Keratinocyte (primary cell): ENCODE measurements at regions not wholly inside any gene's neighbourhood (a gene's known extent, or its start where the extent isn't known, plus 50 kb on each side); places are given as distances from the start of the nearest gene placed in this dataset.

Experiments
- DNase-seq: peaks from one replicate; pipeline ENCODE4 v3.0.0-alpha.2; 2011; ENCODE audit warnings: low read depth, missing footprints, low spot score
- FAIRE-seq: peaks from 2 replicates; lab custom pipeline; 2011; peaks lifted over from hg19 to GRCh38; lab: Jason Lieb, UNC
- H2AFZ ChIP-seq: 2 replicates; pipeline ENCODE4 v1.6.0; 2012; ENCODE audit warnings: low read length, control low read depth, inconsistent platforms; ENCODE audit not compliant: control insufficient read depth
- H3K27ac ChIP-seq: 2 replicates; pipeline ENCODE4 v1.5.1; 2011; ENCODE audit warnings: low read length; ENCODE audit not compliant: control insufficient read depth, insufficient read depth
- H3K27me3 ChIP-seq: 3 replicates; pipeline ENCODE4 v1.6.0; 2011; ENCODE audit warnings: low read length; ENCODE audit not compliant: control insufficient read depth, insufficient read depth; ENCODE audit errors: extremely low read depth
- H3K36me3 ChIP-seq, 2 experiments: 2 replicates in 1 of 2; 3 replicates in 1 of 2; pipeline ENCODE4 v1.5.1; 2011; ENCODE audit warnings: low read length in 2 of 2, mild to moderate bottlenecking in 1 of 2; ENCODE audit not compliant: control insufficient read depth in 2 of 2, insufficient read depth in 2 of 2; ENCODE audit errors: extremely low read depth in 1 of 2
- H3K4me1 ChIP-seq: 3 replicates; pipeline ENCODE4 v1.5.1; 2011; ENCODE audit warnings: low read length; ENCODE audit not compliant: control insufficient read depth, insufficient read depth; ENCODE audit errors: extremely low read depth
- H3K4me2 ChIP-seq: 3 replicates; pipeline ENCODE4 v1.6.0; 2011; ENCODE audit warnings: low read depth, low read length; ENCODE audit not compliant: control insufficient read depth, insufficient read depth; ENCODE audit errors: extremely low read depth
- H3K4me3 ChIP-seq, 3 experiments: fragments of 200-600 bp in 1 of 3; sonication (generic) in 1 of 3; 2 replicates in 2 of 3; 3 replicates in 1 of 3; pipeline ENCODE4 v1.5.1; 2011 to 2016; ENCODE audit warnings: low read length in 3 of 3, mild to moderate bottlenecking in 3 of 3, control low read depth in 2 of 3, inconsistent platforms in 1 of 3, low read depth in 1 of 3, mixed read lengths in 1 of 3, mixed run types in 1 of 3, moderate library complexity in 1 of 3; ENCODE audit not compliant: control insufficient read depth in 2 of 3, insufficient read depth in 2 of 3; ENCODE audit errors: extremely low read depth in 1 of 3
- H3K79me2 ChIP-seq: 2 replicates; pipeline ENCODE4 v1.6.0; 2012; ENCODE audit warnings: low read length; ENCODE audit not compliant: control insufficient read depth, insufficient read depth
- H3K9ac ChIP-seq: 3 replicates; pipeline ENCODE4 v1.6.0; 2011; ENCODE audit warnings: low read length; ENCODE audit not compliant: control insufficient read depth, insufficient read depth; ENCODE audit errors: extremely low read depth
- H3K9me1 ChIP-seq: 3 replicates; pipeline ENCODE4 v1.6.0; 2011; ENCODE audit warnings: low read length; ENCODE audit not compliant: control insufficient read depth, insufficient read depth; ENCODE audit errors: extremely low read depth
- H3K9me3 ChIP-seq: 2 replicates; pipeline ENCODE4 v1.5.1; 2012; ENCODE audit warnings: low read depth, low read length; ENCODE audit not compliant: control insufficient read depth
- H4K20me1 ChIP-seq: 3 replicates; pipeline ENCODE4 v1.6.0; 2011; ENCODE audit warnings: low read length; ENCODE audit not compliant: control insufficient read depth, insufficient read depth; ENCODE audit errors: extremely low read depth
- EZH2 ChIP-seq: IDR thresholded peaks from one replicate; pipeline ENCODE4 v1.6.1; 2012; ENCODE audit warnings: inconsistent platforms, mild to moderate bottlenecking, low read length, moderate library complexity
- dilution Hi-C: fragments of 300-500 bp; cut with MboI; formaldehyde crosslinking; loops from one replicate; pipeline ENCODE4 v1.7.0; 2020; ENCODE audit warnings: low sequenced_read_pairs; ENCODE audit not compliant: extremely low pct_ligation_motif_present
- TF ChIP-seq, protein P1 (sequence below), 3 experiments: IDR thresholded peaks in 1 of 3; conservative IDR thresholded peaks in 1 of 3; optimal IDR thresholded peaks in 1 of 3; 2 replicates in 2 of 3; 3 replicates in 1 of 3; pipeline versions ENCODE3 to v1.5.1; 2011; ENCODE audit warnings: low read length in 3 of 3, mild to moderate bottlenecking in 3 of 3, moderate library complexity in 2 of 3, control low read depth in 1 of 3, inconsistent platforms in 1 of 3; ENCODE audit not compliant: insufficient read depth in 2 of 3; ENCODE audit errors: extremely low read depth in 1 of 3

DNA sequence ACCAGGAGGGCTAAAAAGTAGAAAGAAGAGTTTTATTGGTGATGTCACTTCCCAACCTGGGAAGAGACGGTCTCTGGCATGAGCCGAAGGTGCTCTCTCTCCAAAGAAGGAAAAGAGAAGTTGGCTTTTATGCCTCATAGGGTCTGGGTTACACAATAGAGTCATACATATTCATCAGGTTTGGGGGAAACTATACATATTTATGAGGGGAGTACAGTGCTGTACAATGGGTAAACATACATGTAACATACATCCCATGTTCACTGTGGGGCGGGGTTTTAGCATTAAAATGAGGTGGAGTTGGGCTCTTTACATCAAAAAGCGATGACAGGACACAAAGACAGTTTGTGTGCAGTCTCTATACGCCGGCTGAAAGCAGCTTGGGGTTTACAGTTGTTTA, 701.7 kb downstream of the TYW1 start:
- Histone ChIP-seq H3K27me3 (no peaks in the 10 kb centered on the region), H3K9ac (no peak overlapping the region), H4K20me1 (no peaks in the 10 kb centered on the region), H3K79me2 (no peaks in the 10 kb centered on the region), H3K36me3 (no peaks in the 10 kb centered on the region), H3K4me1 (no peaks in the 10 kb centered on the region), H2AFZ (no peak overlapping the region), H3K9me1 (no peaks in the 10 kb centered on the region), H3K27ac (no peak overlapping the region), H3K4me2 (no peak overlapping the region), H3K9me3 (no peaks in the 10 kb centered on the region), H3K4me3 (no peak overlapping the region)
- TF ChIP-seq, protein P1, sequence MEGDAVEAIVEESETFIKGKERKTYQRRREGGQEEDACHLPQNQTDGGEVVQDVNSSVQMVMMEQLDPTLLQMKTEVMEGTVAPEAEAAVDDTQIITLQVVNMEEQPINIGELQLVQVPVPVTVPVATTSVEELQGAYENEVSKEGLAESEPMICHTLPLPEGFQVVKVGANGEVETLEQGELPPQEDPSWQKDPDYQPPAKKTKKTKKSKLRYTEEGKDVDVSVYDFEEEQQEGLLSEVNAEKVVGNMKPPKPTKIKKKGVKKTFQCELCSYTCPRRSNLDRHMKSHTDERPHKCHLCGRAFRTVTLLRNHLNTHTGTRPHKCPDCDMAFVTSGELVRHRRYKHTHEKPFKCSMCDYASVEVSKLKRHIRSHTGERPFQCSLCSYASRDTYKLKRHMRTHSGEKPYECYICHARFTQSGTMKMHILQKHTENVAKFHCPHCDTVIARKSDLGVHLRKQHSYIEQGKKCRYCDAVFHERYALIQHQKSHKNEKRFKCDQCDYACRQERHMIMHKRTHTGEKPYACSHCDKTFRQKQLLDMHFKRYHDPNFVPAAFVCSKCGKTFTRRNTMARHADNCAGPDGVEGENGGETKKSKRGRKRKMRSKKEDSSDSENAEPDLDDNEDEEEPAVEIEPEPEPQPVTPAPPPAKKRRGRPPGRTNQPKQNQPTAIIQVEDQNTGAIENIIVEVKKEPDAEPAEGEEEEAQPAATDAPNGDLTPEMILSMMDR (optimal IDR thresholded peaks at IDR 0.05 in 1 of 3, IDR thresholded peaks at IDR 0.05 in 1 of 3, conservative IDR thresholded peaks at IDR 0.05 in 1 of 3; ENCODE audit: extremely low read depth in 1 of 3, insufficient read depth in 2 of 3, low read length in 3 of 3): no peak
- TF ChIP-seq EZH2: no peak
- no peak for DNase-seq
- no peak for FAIRE-seq
- dilution Hi-C loops: no loop called here

- Histone ChIP-seq H3K27ac (no peak overlapping the region), H3K9ac (no peak overlapping the region), H2AFZ (no peak overlapping the region), H3K9me3 (no peaks in the 10 kb centered on the region), H3K27me3 (no peaks in the 10 kb centered on the region), H3K36me3 (no peaks in the 10 kb centered on the region), H3K4me1 (no peaks in the 10 kb centered on the region), H4K20me1 (no peaks in the 10 kb centered on the region), H3K79me2 (no peaks in the 10 kb centered on the region), H3K4me3 (no peak overlapping the region), H3K9me1 (no peaks in the 10 kb centered on the region), H3K4me2 (no peak overlapping the region)
- dilution Hi-C loops: no loop called here
- TF ChIP-seq, protein P1 (optimal IDR thresholded peaks at IDR 0.05 in 1 of 3, IDR thresholded peaks at IDR 0.05 in 1 of 3, conservative IDR thresholded peaks at IDR 0.05 in 1 of 3; ENCODE audit: extremely low read depth in 1 of 3, insufficient read depth in 2 of 3, low read length in 3 of 3): no peak
- no peak for TF ChIP-seq EZH2
- DNase-seq (no peak), FAIRE-seq (no peak)
Observed at GRCh38 chr7:67705850-67706249, 709.2 kb downstream of the TYW1 start.
